ENCODE measurements at regions not wholly inside any gene's neighbourhood (a gene's known extent, or its start where the extent isn't known, plus 50 kb on each side); places are given as distances from the start of the nearest gene placed in this dataset.

GRCh38 chr12:88752183-88752582 is 171.9 kb upstream of the KITLG start:
- TF ChIP-seq YY1 (IDR thresholded peaks at IDR 0.05; ENCODE audit: low read depth) (no peak), CEBPB (IDR thresholded peaks at IDR 0.05) (no peak), EGR1 (IDR thresholded peaks at IDR 0.05) (no peak), TEAD4 (IDR thresholded peaks at IDR 0.05) (no peak), RAD21 (IDR thresholded peaks at IDR 0.05; ENCODE audit: low read depth) (no peak), NFIC (IDR thresholded peaks at IDR 0.05) (no peak), CREB1 (IDR thresholded peaks at IDR 0.05; ENCODE audit: low read depth) (no peak), TCF12 (IDR thresholded peaks at IDR 0.05; ENCODE audit: low read depth) (no peak), ZBTB7A (IDR thresholded peaks at IDR 0.05; ENCODE audit: low read depth) (no peak), FOXM1 (IDR thresholded peaks at IDR 0.05; ENCODE audit: borderline replicate concordance, low read depth) (no peak)

GRCh38 chr12:88750867-88751543 is 170.7 kb upstream of the KITLG start:
- no peak for TF ChIP-seq EP300 (IDR thresholded peaks at IDR 0.05; ENCODE audit: borderline replicate concordance)

- no peak for TF ChIP-seq RAD21 (IDR thresholded peaks at IDR 0.05; ENCODE audit: low read depth)
These were observed 166.1 kb upstream of the KITLG start for GRCh38 chr12:88746386-88746785.

GRCh38 chr12:88743946-88744685 is 163.8 kb upstream of the KITLG start:
- TF ChIP-seq TAF1 (IDR thresholded peaks at IDR 0.05; ENCODE audit: low read depth): no peak
- no peak for TF ChIP-seq EP300 (IDR thresholded peaks at IDR 0.05; ENCODE audit: borderline replicate concordance)
- no peak for TF ChIP-seq TEAD4 (IDR thresholded peaks at IDR 0.05)
- TF ChIP-seq RAD21 (IDR thresholded peaks at IDR 0.05; ENCODE audit: low read depth): no peak
- no peak for TF ChIP-seq REST (IDR thresholded peaks at IDR 0.05; ENCODE audit: low read depth)
- TF ChIP-seq CREB1 (IDR thresholded peaks at IDR 0.05; ENCODE audit: low read depth): no peak
- TF ChIP-seq CEBPB (IDR thresholded peaks at IDR 0.05): no peak
- TF ChIP-seq ZBTB7A (IDR thresholded peaks at IDR 0.05; ENCODE audit: low read depth): no peak
- TF ChIP-seq NFIC (IDR thresholded peaks at IDR 0.05): no peak
- no peak for TF ChIP-seq YY1 (IDR thresholded peaks at IDR 0.05; ENCODE audit: low read depth)
- TF ChIP-seq USF1 (IDR thresholded peaks at IDR 0.05): no peak
- no peak for TF ChIP-seq EGR1 (IDR thresholded peaks at IDR 0.05)
- no peak for TF ChIP-seq TCF12 (IDR thresholded peaks at IDR 0.05; ENCODE audit: low read depth)
- TF ChIP-seq FOXM1 (IDR thresholded peaks at IDR 0.05; ENCODE audit: borderline replicate concordance, low read depth): no peak
- no peak for TF ChIP-seq MAX (IDR thresholded peaks at IDR 0.05)

- no peak for TF ChIP-seq YY1 (IDR thresholded peaks at IDR 0.05; ENCODE audit: low read depth)
- TF ChIP-seq FOXM1 (IDR thresholded peaks at IDR 0.05; ENCODE audit: borderline replicate concordance, low read depth): no peak
- no peak for TF ChIP-seq EGR1 (IDR thresholded peaks at IDR 0.05)
- TF ChIP-seq ZBTB7A (IDR thresholded peaks at IDR 0.05; ENCODE audit: low read depth): no peak
These were observed 157.7 kb upstream of the KITLG start for GRCh38 chr12:88737838-88738472.

GRCh38 chr12:88736031-88736430 is 155.8 kb upstream of the KITLG start:
- TF ChIP-seq MAX (IDR thresholded peaks at IDR 0.05) (no peak), FOXM1 (IDR thresholded peaks at IDR 0.05; ENCODE audit: borderline replicate concordance, low read depth) (no peak), RAD21 (IDR thresholded peaks at IDR 0.05; ENCODE audit: low read depth) (no peak), NFIC (IDR thresholded peaks at IDR 0.05) (no peak)

GRCh38 chr12:88733008-88733407 is 152.7 kb upstream of the KITLG start:
- TF ChIP-seq EP300 (IDR thresholded peaks at IDR 0.05; ENCODE audit: borderline replicate concordance) (no peak), ZBTB7A (IDR thresholded peaks at IDR 0.05; ENCODE audit: low read depth) (no peak), USF1 (IDR thresholded peaks at IDR 0.05) (no peak), TAF1 (IDR thresholded peaks at IDR 0.05; ENCODE audit: low read depth) (no peak), MAX (IDR thresholded peaks at IDR 0.05) (no peak)

GRCh38 chr12:88729196-88729595 is 148.9 kb upstream of the KITLG start:
- TF ChIP-seq TCF12 (IDR thresholded peaks at IDR 0.05; ENCODE audit: low read depth) (no peak), USF1 (IDR thresholded peaks at IDR 0.05) (no peak), YY1 (IDR thresholded peaks at IDR 0.05; ENCODE audit: low read depth) (no peak), TEAD4 (IDR thresholded peaks at IDR 0.05) (no peak), TAF1 (IDR thresholded peaks at IDR 0.05; ENCODE audit: low read depth) (no peak), CEBPB (IDR thresholded peaks at IDR 0.05) (no peak), FOXM1 (IDR thresholded peaks at IDR 0.05; ENCODE audit: borderline replicate concordance, low read depth) (no peak), REST (IDR thresholded peaks at IDR 0.05; ENCODE audit: low read depth) (no peak), CREB1 (IDR thresholded peaks at IDR 0.05; ENCODE audit: low read depth) (no peak), ZBTB7A (IDR thresholded peaks at IDR 0.05; ENCODE audit: low read depth) (no peak)
